ENCODE measurements at regions not wholly inside any gene's neighbourhood (a gene's known extent, or its start where the extent isn't known, plus 50 kb on each side); places are given as distances from the start of the nearest gene placed in this dataset.
A peak's percentile ranks its signal among the peaks of the same experiment; 100 is the strongest.
"Not testable (repeated sequence)": the region's sequence is repeated elsewhere in the genome, so short reads cannot be mapped to it uniquely, and the experiment has no call there.

DNA sequence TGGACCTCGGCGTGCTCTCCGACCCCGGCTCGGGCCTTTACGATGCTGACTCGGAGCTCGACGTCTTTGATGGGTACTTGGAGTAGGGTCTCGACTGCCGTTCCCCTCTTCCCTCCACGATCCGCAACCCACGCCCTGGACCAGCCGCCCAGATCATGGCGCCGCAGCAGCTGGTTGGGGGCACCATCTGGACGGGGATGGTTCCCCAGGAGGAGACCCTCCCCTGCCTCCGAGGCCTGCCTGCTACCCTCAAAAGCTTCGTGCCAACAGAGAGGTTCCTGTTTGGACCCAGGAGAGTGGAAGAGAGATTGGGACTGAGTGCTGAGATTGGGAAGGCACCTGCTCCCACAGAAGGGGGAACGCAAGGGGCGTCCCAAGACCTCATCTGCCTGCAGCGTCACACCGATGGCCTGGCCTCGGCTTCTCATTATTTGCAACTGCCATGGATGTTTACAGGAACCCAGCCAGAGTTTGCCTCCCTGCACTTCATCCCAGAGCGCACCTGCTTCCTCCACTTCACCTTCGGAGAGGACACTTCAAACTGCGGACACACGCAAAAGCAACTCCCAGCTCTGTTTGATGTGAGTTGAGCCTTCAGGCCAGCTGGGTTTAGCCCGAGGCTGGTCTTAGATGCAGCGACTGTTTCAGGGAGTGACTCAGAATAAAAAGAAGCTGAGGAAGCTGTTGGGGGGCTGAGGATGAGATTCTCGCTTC is 58.9 kb downstream of the GOLGA6L7 start:
- TF ChIP-seq POLR2A (IDR thresholded peaks at IDR 0.05), result not testable (repeated sequence)
- TF ChIP-seq, protein P1, sequence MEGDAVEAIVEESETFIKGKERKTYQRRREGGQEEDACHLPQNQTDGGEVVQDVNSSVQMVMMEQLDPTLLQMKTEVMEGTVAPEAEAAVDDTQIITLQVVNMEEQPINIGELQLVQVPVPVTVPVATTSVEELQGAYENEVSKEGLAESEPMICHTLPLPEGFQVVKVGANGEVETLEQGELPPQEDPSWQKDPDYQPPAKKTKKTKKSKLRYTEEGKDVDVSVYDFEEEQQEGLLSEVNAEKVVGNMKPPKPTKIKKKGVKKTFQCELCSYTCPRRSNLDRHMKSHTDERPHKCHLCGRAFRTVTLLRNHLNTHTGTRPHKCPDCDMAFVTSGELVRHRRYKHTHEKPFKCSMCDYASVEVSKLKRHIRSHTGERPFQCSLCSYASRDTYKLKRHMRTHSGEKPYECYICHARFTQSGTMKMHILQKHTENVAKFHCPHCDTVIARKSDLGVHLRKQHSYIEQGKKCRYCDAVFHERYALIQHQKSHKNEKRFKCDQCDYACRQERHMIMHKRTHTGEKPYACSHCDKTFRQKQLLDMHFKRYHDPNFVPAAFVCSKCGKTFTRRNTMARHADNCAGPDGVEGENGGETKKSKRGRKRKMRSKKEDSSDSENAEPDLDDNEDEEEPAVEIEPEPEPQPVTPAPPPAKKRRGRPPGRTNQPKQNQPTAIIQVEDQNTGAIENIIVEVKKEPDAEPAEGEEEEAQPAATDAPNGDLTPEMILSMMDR (IDR thresholded peaks at IDR 0.05), result peak in 1 of 4 donors; percentile 18

Measured in right lobe of liver (tissue), 4 donors.